ENCODE measurements at regions not wholly inside any gene's neighbourhood (a gene's known extent, or its start where the extent isn't known, plus 50 kb on each side); places are given as distances from the start of the nearest gene placed in this dataset.

DNA sequence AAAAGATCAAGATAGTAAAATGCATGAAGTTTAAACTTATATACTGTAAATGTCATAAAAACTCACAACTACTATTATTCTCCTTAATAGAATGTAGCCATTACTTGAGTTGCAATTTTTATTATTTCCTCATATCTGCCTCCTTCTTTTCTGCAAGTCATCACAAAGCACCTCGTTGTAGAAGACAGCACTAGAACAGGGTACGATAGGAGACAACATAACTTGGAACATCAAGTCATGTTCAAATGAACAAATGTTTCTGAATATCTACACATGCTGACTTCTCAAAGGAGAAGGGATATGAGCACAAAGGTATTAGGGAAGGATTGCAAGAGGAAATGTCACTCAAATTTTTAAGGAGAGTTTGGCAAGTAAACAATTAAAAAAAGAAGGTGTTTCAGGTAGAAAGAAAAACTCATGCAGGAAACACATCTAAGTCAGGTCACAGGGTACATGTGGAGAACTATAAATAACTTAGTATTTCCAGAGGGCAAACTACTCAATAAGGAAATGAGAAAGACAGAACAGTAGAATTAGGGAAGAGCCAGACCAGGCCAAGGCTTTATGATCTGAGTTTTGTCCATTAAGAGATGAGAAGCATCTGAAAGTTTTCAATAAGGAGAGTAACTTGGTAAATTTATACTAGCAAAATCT is 186.7 kb downstream of the CRPPA start:
- H3K27ac ChIP-seq (ENCODE audit: low read length), result no peak overlapping the region
- H3F3A ChIP-seq (ENCODE audit: insufficient read depth, low read length), result no peaks in the 10 kb centered on the region
- no peaks in the 10 kb centered on the region for H3K27me3 ChIP-seq (replicated peaks; ENCODE audit: insufficient read depth, low read length)
- H3K4me1 ChIP-seq (ENCODE audit: low read length), result no peaks in the 10 kb centered on the region
- no peak overlapping the region for H3K4me2 ChIP-seq (ENCODE audit: low read depth, low read length)
- H2AFZ ChIP-seq (ENCODE audit: low read length), result no peak overlapping the region
- no peak for DNase-seq
- H3K9ac ChIP-seq (ENCODE audit: low read length), result no peak overlapping the region
- no peak for TF ChIP-seq EZH2phosphoT487 (IDR thresholded peaks at IDR 0.05; ENCODE audit: low read length)
- TF ChIP-seq, protein P1, sequence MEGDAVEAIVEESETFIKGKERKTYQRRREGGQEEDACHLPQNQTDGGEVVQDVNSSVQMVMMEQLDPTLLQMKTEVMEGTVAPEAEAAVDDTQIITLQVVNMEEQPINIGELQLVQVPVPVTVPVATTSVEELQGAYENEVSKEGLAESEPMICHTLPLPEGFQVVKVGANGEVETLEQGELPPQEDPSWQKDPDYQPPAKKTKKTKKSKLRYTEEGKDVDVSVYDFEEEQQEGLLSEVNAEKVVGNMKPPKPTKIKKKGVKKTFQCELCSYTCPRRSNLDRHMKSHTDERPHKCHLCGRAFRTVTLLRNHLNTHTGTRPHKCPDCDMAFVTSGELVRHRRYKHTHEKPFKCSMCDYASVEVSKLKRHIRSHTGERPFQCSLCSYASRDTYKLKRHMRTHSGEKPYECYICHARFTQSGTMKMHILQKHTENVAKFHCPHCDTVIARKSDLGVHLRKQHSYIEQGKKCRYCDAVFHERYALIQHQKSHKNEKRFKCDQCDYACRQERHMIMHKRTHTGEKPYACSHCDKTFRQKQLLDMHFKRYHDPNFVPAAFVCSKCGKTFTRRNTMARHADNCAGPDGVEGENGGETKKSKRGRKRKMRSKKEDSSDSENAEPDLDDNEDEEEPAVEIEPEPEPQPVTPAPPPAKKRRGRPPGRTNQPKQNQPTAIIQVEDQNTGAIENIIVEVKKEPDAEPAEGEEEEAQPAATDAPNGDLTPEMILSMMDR (IDR thresholded peaks at IDR 0.05; ENCODE audit: low read length), result no peak
- no peak for TF ChIP-seq EZH2 (optimal IDR thresholded peaks at IDR 0.05; ENCODE audit: low read depth, low read length)
- H4K20me1 ChIP-seq (ENCODE audit: insufficient read depth, low read length), result no peaks in the 10 kb centered on the region
- no peaks in the 10 kb centered on the region for H3K36me3 ChIP-seq (replicated peaks; ENCODE audit: insufficient read depth, low read length)
- no peaks in the 10 kb centered on the region for H3K9me2 ChIP-seq (replicated peaks; ENCODE audit: insufficient read depth, low read length)
- no peak overlapping the region for H3K4me3 ChIP-seq (ENCODE audit: low read length)
- H3K9me3 ChIP-seq (replicated peaks; ENCODE audit: insufficient read depth, low read length), result no peaks in the 10 kb centered on the region
- H3K79me2 ChIP-seq (ENCODE audit: low read length), result no peaks in the 10 kb centered on the region

DNA sequence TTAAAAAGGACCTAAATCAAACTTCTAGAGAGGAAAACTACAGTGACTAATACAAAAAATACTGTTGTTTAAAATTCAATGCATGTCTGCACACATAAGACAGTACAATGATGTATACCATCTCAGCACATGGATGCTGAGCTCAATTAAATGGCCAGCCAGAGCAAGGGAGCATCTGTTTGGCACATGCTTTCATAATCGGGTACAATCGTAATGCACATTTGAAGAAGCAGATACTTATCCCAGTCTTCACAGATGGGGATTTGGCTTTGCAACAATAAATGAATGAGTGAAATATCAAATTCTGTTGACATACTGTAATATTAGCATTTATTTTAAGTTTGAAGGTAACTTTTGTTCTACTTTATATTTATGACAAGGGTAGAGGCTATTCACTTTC is 187.8 kb downstream of the CRPPA start:
- Histone ChIP-seq H2AFZ (ENCODE audit: low read length) (no peak overlapping the region), H3K4me1 (ENCODE audit: low read length) (no peaks in the 10 kb centered on the region), H3K36me3 (replicated peaks; ENCODE audit: insufficient read depth, low read length) (no peaks in the 10 kb centered on the region), H3K79me2 (ENCODE audit: low read length) (no peaks in the 10 kb centered on the region), H3K9me3 (replicated peaks; ENCODE audit: insufficient read depth, low read length) (no peaks in the 10 kb centered on the region), H4K20me1 (ENCODE audit: insufficient read depth, low read length) (no peaks in the 10 kb centered on the region), H3K27ac (ENCODE audit: low read length) (no peak overlapping the region), H3K9me2 (replicated peaks; ENCODE audit: insufficient read depth, low read length) (no peaks in the 10 kb centered on the region), H3K4me3 (ENCODE audit: low read length) (no peak overlapping the region), H3K27me3 (replicated peaks; ENCODE audit: insufficient read depth, low read length) (no peaks in the 10 kb centered on the region), H3K4me2 (ENCODE audit: low read depth, low read length) (no peak overlapping the region), H3F3A (ENCODE audit: insufficient read depth, low read length) (no peaks in the 10 kb centered on the region), H3K9ac (ENCODE audit: low read length) (no peak overlapping the region)
- TF ChIP-seq EZH2phosphoT487 (IDR thresholded peaks at IDR 0.05; ENCODE audit: low read length) (no peak), EZH2 (optimal IDR thresholded peaks at IDR 0.05; ENCODE audit: low read depth, low read length) (no peak)
- TF ChIP-seq, protein P1 (IDR thresholded peaks at IDR 0.05; ENCODE audit: low read length), result no peak
- no peak for DNase-seq

DNA sequence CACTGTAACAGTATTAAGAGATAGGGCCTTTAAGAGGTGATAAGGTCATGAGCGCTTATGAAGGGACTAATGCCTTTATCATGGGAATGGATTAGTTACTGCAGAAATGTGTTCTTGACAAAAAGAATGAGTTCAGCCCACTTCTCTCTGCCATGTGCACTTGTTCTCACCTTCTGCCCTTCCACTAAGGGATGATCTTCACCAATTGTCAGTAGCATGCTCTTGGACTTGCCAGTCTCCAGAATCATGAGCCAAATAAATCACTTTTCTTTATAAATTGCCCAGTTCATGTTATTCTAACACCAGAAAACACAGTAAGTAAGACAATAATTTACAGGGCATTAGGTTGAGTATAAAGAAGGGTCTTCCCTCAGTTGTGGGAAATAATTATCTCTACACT is 189.1 kb downstream of the CRPPA start:
- Histone ChIP-seq H3K9ac (ENCODE audit: low read length) (no peak overlapping the region), H3K9me3 (replicated peaks; ENCODE audit: insufficient read depth, low read length) (no peaks in the 10 kb centered on the region), H4K20me1 (ENCODE audit: insufficient read depth, low read length) (no peaks in the 10 kb centered on the region), H3K27me3 (replicated peaks; ENCODE audit: insufficient read depth, low read length) (no peaks in the 10 kb centered on the region), H3K36me3 (replicated peaks; ENCODE audit: insufficient read depth, low read length) (no peaks in the 10 kb centered on the region), H2AFZ (ENCODE audit: low read length) (no peak overlapping the region), H3K4me1 (ENCODE audit: low read length) (no peaks in the 10 kb centered on the region), H3K9me2 (replicated peaks; ENCODE audit: insufficient read depth, low read length) (no peaks in the 10 kb centered on the region), H3K27ac (ENCODE audit: low read length) (no peak overlapping the region), H3F3A (ENCODE audit: insufficient read depth, low read length) (no peaks in the 10 kb centered on the region), H3K79me2 (ENCODE audit: low read length) (no peaks in the 10 kb centered on the region), H3K4me3 (ENCODE audit: low read length) (no peak overlapping the region), H3K4me2 (ENCODE audit: low read depth, low read length) (no peak overlapping the region)
- DNase-seq, result no peak
- TF ChIP-seq EZH2phosphoT487 (IDR thresholded peaks at IDR 0.05; ENCODE audit: low read length) (no peak), EZH2 (optimal IDR thresholded peaks at IDR 0.05; ENCODE audit: low read depth, low read length) (no peak)
- TF ChIP-seq, protein P1 (IDR thresholded peaks at IDR 0.05; ENCODE audit: low read length), result no peak

Measured in MM.1S (cell line).